ENCODE measurements at regions not wholly inside any gene's neighbourhood (a gene's known extent, or its start where the extent isn't known, plus 50 kb on each side); places are given as distances from the start of the nearest gene placed in this dataset.

DNA sequence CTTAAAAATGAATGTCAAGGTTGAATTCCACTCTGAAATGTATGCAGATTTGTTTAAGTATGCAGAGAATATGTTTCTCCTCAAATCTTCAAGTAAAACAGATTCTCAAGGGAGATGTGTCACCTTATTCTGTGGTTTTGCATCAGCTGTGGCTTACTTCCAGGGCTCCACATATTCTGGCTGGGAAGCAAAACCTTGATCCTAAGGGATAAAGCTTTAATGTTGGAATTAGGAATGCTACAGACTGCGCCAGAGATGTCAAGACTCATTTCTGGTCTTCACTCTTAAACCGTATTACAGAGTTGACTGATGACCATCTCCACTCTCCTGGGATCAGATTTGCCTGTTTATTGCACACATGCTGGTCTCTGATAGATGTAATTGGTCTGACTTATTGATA is 143.9 kb upstream of the DIPK2B start:
- TF ChIP-seq, protein P1, sequence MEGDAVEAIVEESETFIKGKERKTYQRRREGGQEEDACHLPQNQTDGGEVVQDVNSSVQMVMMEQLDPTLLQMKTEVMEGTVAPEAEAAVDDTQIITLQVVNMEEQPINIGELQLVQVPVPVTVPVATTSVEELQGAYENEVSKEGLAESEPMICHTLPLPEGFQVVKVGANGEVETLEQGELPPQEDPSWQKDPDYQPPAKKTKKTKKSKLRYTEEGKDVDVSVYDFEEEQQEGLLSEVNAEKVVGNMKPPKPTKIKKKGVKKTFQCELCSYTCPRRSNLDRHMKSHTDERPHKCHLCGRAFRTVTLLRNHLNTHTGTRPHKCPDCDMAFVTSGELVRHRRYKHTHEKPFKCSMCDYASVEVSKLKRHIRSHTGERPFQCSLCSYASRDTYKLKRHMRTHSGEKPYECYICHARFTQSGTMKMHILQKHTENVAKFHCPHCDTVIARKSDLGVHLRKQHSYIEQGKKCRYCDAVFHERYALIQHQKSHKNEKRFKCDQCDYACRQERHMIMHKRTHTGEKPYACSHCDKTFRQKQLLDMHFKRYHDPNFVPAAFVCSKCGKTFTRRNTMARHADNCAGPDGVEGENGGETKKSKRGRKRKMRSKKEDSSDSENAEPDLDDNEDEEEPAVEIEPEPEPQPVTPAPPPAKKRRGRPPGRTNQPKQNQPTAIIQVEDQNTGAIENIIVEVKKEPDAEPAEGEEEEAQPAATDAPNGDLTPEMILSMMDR (IDR thresholded peaks at IDR 0.05) = no peak
- no peak for TF ChIP-seq POLR2A (IDR thresholded peaks at IDR 0.05)
- no peak for TF ChIP-seq POLR2AphosphoS5 (IDR thresholded peaks at IDR 0.05)
